ENCODE measurements at regions not wholly inside any gene's neighbourhood (a gene's known extent, or its start where the extent isn't known, plus 50 kb on each side); places are given as distances from the start of the nearest gene placed in this dataset.

- Mint-ChIP-seq H3K9me3 (no peaks in the 10 kb centered on the region), H3K4me3 (no peak overlapping the region), H3K36me3 (ENCODE audit: low read depth) (no peaks in the 10 kb centered on the region), H3K4me1 (no peaks in the 10 kb centered on the region), H3K27ac (no peak overlapping the region), H3K27me3 (ENCODE audit: low read depth) (no peaks in the 10 kb centered on the region)
- TF ChIP-seq CTCF (IDR thresholded peaks at IDR 0.05; ENCODE audit: unreplicated experiment in 3 of 3) = no peak
Observed at GRCh38 chrX:33273535-33273934, 62.2 kb upstream of the DMD start.

- H3K9me3 Mint-ChIP-seq = no peaks in the 10 kb centered on the region
- H3K36me3 Mint-ChIP-seq (ENCODE audit: low read depth) = no peaks in the 10 kb centered on the region
- H3K27ac Mint-ChIP-seq = no peak overlapping the region
- no peaks in the 10 kb centered on the region for H3K4me1 Mint-ChIP-seq
- H3K4me3 Mint-ChIP-seq = no peak overlapping the region
- H3K27me3 Mint-ChIP-seq (ENCODE audit: low read depth) = no peaks in the 10 kb centered on the region
- TF ChIP-seq CTCF (IDR thresholded peaks at IDR 0.05; ENCODE audit: unreplicated experiment in 3 of 3) = no peak
Observed at GRCh38 chrX:33272986-33273385, 61.6 kb upstream of the DMD start.

Data from nephron (organoid).